Spleen (tissue), 7 donors: ENCODE measurements at regions not wholly inside any gene's neighbourhood (a gene's known extent, or its start where the extent isn't known, plus 50 kb on each side); places are given as distances from the start of the nearest gene placed in this dataset.

Experiments used
- POLR2A ChIP-seq, 3 donors: fragments of 450-650 bp; IDR thresholded peaks; one replicate each; pipeline ENCODE4 v1.5.1; 2017; ENCODE audit warnings: antibody characterized with exemption in 3 of 3, mild to moderate bottlenecking in 1 of 3
- TF ChIP-seq, protein P1 (sequence below), 11 experiments: fragments of 200-600 bp in 7 of 11; fragments of 450-650 bp in 4 of 11; sonication (generic) in 4 of 11; IDR thresholded peaks in 8 of 11; conservative IDR thresholded peaks in 3 of 11; 1 replicate in 7 of 11; 2 replicates in 4 of 11; pipeline versions ENCODE4 v1.4.0 to v1.8.0; 2016 to 2021; ENCODE audit warnings: antibody characterized with exemption in 11 of 11, inconsistent platforms in 4 of 11, mild to moderate bottlenecking in 1 of 11
- donor health status: DM: no; HTN: no; CAD: no; lungs with moderate emphysema.
- donor health status: DM: no; HTN: no; CAD: no.
- donor health status: DM: no; HTN: no; CAD: no.

DNA sequence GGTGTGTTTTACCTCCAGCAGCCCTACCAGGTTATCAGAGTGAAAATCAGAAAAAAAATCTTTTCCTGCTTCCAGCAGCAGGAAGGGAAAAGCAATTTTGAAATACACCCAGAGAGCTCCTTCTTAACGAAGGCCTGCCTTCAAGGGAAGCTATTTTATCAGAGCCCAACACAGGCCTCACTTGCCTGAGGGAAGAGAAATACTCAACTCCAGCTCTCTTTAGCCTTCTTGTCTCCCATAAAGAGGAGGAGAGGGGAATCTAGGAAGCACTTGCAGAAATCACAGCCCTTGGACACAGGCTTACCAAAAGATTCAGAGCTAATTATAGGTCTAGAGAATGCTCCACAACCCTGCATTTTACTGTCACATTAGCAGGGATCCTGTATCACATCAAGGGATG, 896.1 kb upstream of the CNTNAP5 start:
- TF ChIP-seq POLR2A (IDR thresholded peaks at IDR 0.05), result no peak
- TF ChIP-seq, protein P1, sequence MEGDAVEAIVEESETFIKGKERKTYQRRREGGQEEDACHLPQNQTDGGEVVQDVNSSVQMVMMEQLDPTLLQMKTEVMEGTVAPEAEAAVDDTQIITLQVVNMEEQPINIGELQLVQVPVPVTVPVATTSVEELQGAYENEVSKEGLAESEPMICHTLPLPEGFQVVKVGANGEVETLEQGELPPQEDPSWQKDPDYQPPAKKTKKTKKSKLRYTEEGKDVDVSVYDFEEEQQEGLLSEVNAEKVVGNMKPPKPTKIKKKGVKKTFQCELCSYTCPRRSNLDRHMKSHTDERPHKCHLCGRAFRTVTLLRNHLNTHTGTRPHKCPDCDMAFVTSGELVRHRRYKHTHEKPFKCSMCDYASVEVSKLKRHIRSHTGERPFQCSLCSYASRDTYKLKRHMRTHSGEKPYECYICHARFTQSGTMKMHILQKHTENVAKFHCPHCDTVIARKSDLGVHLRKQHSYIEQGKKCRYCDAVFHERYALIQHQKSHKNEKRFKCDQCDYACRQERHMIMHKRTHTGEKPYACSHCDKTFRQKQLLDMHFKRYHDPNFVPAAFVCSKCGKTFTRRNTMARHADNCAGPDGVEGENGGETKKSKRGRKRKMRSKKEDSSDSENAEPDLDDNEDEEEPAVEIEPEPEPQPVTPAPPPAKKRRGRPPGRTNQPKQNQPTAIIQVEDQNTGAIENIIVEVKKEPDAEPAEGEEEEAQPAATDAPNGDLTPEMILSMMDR (IDR thresholded peaks at IDR 0.05 in 8 of 11, conservative IDR thresholded peaks at IDR 0.05 in 3 of 11), result no peak
